Mesothelial cell of epicardium (in vitro differentiated cells): ENCODE measurements at regions not wholly inside any gene's neighbourhood (a gene's known extent, or its start where the extent isn't known, plus 50 kb on each side); places are given as distances from the start of the nearest gene placed in this dataset.

ENCODE experiments used
- DNase-seq, 2 experiments: peaks; one replicate each; pipeline ENCODE4 v3.0.0; 2021; ENCODE audit warnings: low spot score in 2 of 2; ENCODE audit not compliant: unreplicated experiment in 2 of 2
- H3K27ac Mint-ChIP-seq: 2 replicates; pipeline ENCODE4 v1.8.0; 2021; ENCODE audit warnings: mixed read lengths
- H3K27me3 Mint-ChIP-seq: 2 replicates; pipeline ENCODE4 v1.8.0; 2021; ENCODE audit warnings: low read depth, mixed read lengths
- H3K36me3 Mint-ChIP-seq: 2 replicates; pipeline ENCODE4 v1.8.0; 2021; ENCODE audit warnings: mixed read lengths
- H3K4me1 Mint-ChIP-seq: 2 replicates; pipeline ENCODE4 v1.8.0; 2021; ENCODE audit warnings: mixed read lengths
- H3K4me3 Mint-ChIP-seq: 2 replicates; pipeline ENCODE4 v1.8.0; 2021; ENCODE audit warnings: mild to moderate bottlenecking, moderate library complexity, mixed read lengths
- H3K9me3 Mint-ChIP-seq: 2 replicates; pipeline ENCODE4 v1.8.0; 2021; ENCODE audit warnings: mixed read lengths
- CTCF ChIP-seq: fragments of 200-600 bp; sonication (generic); IDR thresholded peaks from one replicate; pipeline ENCODE4 v1.5.0; 2021; ENCODE audit warnings: antibody characterized with exemption; ENCODE audit not compliant: unreplicated experiment

- Mint-ChIP-seq H3K27me3 (no peaks in the 10 kb centered on the region), H3K9me3 (no peaks in the 10 kb centered on the region), H3K4me3 (no peak overlapping the region), H3K4me1 (peaks cover 48% of the 10 kb centered on the region), H3K36me3 (no peaks in the 10 kb centered on the region), H3K27ac (peak overlapping the region; percentile 57)
- no peak for DNase-seq
- TF ChIP-seq CTCF: no peak
Observed at GRCh38 chr1:113241237-113241636, 149.1 kb upstream of the MAGI3 start.

- Mint-ChIP-seq H3K27me3 (no peaks in the 10 kb centered on the region), H3K9me3 (no peaks in the 10 kb centered on the region), H3K36me3 (no peaks in the 10 kb centered on the region), H3K4me1 (peaks cover 56% of the 10 kb centered on the region), H3K4me3 (no peak overlapping the region), H3K27ac (peak overlapping the region; percentile 68)
- no peak for TF ChIP-seq CTCF
- no peak for DNase-seq
Observed at GRCh38 chr1:113242481-113242880, 147.8 kb upstream of the MAGI3 start.

GRCh38 chr1:113243529-113243928 lies 146.8 kb upstream of the MAGI3 start:
- DNase-seq: no peak
- Mint-ChIP-seq H3K4me1 (peaks cover 60% of the 10 kb centered on the region), H3K36me3 (no peaks in the 10 kb centered on the region), H3K27ac (no peak overlapping the region), H3K4me3 (no peak overlapping the region), H3K27me3 (no peaks in the 10 kb centered on the region), H3K9me3 (no peaks in the 10 kb centered on the region)
- TF ChIP-seq CTCF: no peak

GRCh38 chr1:113244112-113244820 lies 146.0 kb upstream of the MAGI3 start:
- H3K9me3 Mint-ChIP-seq: no peaks in the 10 kb centered on the region
- no peak overlapping the region for H3K27ac Mint-ChIP-seq
- TF ChIP-seq CTCF: no peak
- no peak overlapping the region for H3K4me3 Mint-ChIP-seq
- peaks cover 60% of the 10 kb centered on the region for H3K4me1 Mint-ChIP-seq
- no peaks in the 10 kb centered on the region for H3K36me3 Mint-ChIP-seq
- DNase-seq: no peak
- no peaks in the 10 kb centered on the region for H3K27me3 Mint-ChIP-seq

GRCh38 chr1:113245252-113245651 lies 145.1 kb upstream of the MAGI3 start:
- Mint-ChIP-seq H3K36me3 (no peaks in the 10 kb centered on the region), H3K9me3 (no peaks in the 10 kb centered on the region), H3K27ac (no peak overlapping the region), H3K27me3 (no peaks in the 10 kb centered on the region), H3K4me1 (peaks cover 55% of the 10 kb centered on the region), H3K4me3 (no peak overlapping the region)
- no peak for DNase-seq
- TF ChIP-seq CTCF: no peak
